ES-I3 (cell line): ENCODE measurements at regions not wholly inside any gene's neighbourhood (a gene's known extent, or its start where the extent isn't known, plus 50 kb on each side); places are given as distances from the start of the nearest gene placed in this dataset.

Source experiments
- H3K36me3 ChIP-seq: 2 replicates; pipeline ENCODE4 v1.6.1; 2013; ENCODE audit warnings: mild to moderate bottlenecking, low read length, control low read depth, moderate library complexity; ENCODE audit not compliant: insufficient read depth
- H3K4me1 ChIP-seq: 2 replicates; pipeline ENCODE4 v1.6.1; 2013; ENCODE audit warnings: mild to moderate bottlenecking, control low read depth, low read length; ENCODE audit not compliant: insufficient read depth
- H3K9ac ChIP-seq: 2 replicates; pipeline ENCODE4 v1.6.1; 2013; ENCODE audit warnings: low read depth, mild to moderate bottlenecking, low read length, moderate library complexity
- H3K9me3 ChIP-seq: 2 replicates; pipeline ENCODE4 v1.6.1; 2013; ENCODE audit warnings: mild to moderate bottlenecking, low read length, moderate library complexity; ENCODE audit not compliant: control insufficient read depth, insufficient read depth

DNA sequence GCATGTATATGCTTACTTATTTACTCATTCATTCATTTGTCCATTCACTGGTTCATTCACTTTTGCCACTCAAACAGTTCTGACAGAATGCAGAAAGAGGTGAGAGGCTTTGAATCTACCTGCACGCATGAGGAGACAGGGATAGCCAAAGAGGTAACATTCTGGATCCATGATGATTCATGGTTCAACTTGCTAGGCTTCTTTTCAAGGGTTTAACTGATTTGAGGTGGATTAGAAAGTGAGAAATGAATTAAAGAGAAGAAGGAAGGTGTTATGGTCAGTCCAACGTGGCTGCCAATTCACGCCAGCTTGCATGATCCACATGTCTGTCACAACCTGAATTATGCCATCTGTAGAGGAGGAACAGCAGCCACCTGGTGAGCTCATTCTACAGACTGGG lies 260.6 kb downstream of the ARRDC4 start:
- Histone ChIP-seq H3K4me1 (no peaks in the 10 kb centered on the region), H3K9me3 (no peaks in the 10 kb centered on the region), H3K9ac (no peak overlapping the region), H3K36me3 (no peaks in the 10 kb centered on the region)

DNA sequence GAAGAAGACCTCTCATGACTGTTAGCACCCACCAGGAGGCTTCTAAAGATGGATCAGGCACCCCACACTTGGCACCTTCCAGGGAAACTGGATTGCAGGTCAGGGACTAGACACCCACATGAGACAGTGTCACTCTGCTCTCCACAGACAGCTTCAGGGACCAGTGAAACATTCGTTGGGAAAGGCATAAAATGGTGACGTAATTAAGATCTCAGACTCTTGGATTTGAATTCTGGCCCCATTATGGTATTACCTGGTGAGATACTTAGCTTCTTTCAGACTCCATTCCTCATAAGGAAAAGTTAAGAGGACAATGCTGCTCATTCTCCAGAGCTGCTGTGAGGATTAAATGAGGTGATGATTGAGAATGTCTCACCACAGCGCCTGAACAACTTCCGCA lies 261.1 kb downstream of the ARRDC4 start:
- Histone ChIP-seq H3K4me1 (no peaks in the 10 kb centered on the region), H3K9ac (no peak overlapping the region), H3K36me3 (no peaks in the 10 kb centered on the region), H3K9me3 (no peaks in the 10 kb centered on the region)

DNA sequence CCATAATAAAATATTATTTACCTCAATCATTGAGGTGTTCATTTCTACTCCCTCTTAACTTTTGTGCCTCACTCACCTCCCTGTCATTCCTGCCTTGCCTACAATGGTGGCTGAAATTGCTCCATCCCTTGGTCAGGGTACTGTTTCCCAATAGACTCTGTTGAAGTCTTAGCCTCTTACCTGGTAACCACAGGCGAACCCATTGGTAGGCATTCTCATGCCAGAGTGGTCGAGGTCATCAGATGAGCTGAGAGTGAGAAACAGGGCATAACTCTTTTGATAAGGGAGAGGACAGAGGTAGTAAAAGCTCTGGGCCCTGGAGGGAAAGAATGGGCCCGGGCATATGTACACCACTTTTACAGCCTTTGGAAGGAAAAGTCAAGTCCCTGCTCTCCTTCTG lies 265.6 kb downstream of the ARRDC4 start:
- Histone ChIP-seq H3K36me3 (no peaks in the 10 kb centered on the region), H3K9me3 (no peaks in the 10 kb centered on the region), H3K4me1 (no peaks in the 10 kb centered on the region), H3K9ac (no peak overlapping the region)

DNA sequence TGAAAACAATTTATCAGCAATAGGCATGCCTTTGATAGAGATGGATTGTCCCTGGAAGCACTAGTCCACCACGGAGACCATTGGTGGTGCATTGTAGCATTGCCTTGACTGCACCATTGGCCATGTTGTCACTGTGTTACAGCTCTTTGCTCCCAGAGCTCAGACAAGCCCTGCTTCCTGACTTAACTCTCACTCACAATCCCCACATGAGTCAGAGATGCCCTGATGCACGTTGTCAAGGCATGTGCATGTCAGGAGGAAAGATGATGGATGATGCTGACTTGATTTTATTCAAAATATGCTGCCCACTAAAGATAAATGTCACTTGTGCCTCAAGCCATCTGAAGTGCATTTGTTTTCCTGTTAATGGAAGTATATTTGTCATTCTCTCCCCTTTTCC lies 266.1 kb downstream of the ARRDC4 start:
- Histone ChIP-seq H3K36me3 (no peaks in the 10 kb centered on the region), H3K9me3 (no peaks in the 10 kb centered on the region), H3K4me1 (no peaks in the 10 kb centered on the region), H3K9ac (no peak overlapping the region)

DNA sequence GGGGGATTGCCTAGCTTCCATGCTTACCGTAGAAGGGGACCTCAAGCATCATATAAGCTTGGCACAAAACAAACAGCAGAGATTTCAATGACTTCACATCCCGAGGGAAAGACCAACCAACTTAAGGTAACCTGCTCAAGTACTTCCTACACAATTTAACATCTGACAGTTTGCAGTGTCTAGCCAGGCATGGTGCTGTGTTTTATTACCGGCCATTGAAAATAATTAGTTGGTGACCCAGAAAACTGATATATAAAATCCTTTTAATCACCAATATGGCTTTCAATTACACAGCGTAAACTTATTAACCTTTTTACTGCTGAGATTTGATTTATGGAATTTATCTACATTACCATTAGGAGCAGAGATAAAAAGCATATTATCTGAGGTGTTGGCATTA lies 268.3 kb downstream of the ARRDC4 start:
- no peak overlapping the region for H3K9ac ChIP-seq
- H3K4me1 ChIP-seq = no peaks in the 10 kb centered on the region
- no peaks in the 10 kb centered on the region for H3K36me3 ChIP-seq
- no peaks in the 10 kb centered on the region for H3K9me3 ChIP-seq

DNA sequence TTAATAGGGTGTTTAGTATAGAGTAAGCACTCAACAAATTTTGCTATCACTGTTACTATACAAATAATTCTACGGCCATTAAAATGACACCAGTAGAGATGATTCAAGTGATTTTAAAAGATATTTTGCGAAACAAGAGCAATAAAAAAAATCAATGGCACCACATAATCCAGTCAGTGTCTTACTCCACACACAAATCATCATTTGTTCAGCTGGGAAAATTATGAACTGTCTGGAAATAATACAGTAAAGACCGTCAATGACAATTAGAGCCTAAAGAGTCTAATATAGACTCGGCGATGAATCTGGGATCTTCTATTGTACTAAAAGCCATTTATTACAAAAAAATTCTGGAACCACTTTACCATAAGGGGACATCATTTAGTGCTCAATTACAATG lies 270.5 kb downstream of the ARRDC4 start:
- no peak overlapping the region for H3K9ac ChIP-seq
- no peaks in the 10 kb centered on the region for H3K36me3 ChIP-seq
- no peaks in the 10 kb centered on the region for H3K9me3 ChIP-seq
- H3K4me1 ChIP-seq = no peaks in the 10 kb centered on the region

DNA sequence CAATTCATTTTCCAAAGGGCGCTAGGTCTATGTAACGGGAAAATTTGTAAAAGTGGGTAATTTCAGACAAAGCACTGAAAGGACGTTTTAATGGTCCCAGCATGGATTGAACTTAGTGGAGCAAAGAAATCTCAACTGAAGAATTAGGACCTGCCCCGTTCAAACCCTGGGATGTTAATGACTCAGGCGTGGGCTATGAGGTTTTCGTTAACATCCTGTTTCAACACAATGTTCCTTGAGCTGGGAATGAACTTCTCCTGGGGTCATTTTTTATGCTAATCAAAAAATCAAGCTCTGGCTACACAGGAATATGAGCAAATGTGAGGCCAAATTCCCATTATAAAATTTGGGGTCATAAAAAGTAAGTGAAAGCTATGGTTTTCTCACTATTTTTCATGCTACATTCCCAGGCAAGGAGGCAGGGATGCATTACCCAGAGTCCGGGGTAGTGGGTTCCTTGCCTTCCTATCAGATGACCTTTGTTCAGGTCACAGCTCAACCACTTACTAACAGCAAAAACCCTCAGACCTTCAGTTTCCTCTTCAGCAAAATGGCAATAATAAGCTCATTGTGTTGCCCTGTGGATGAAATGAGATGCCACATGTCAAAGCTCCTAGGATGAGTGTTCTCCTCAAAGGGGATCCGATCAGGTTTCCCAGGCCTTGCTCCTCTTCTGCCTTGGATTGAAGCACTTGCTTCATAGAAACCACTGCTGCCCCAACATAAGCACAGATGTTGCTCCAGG lies 271.4 kb downstream of the ARRDC4 start:
- Histone ChIP-seq H3K9me3 (no peaks in the 10 kb centered on the region), H3K36me3 (no peaks in the 10 kb centered on the region), H3K9ac (no peak overlapping the region), H3K4me1 (no peaks in the 10 kb centered on the region)

DNA sequence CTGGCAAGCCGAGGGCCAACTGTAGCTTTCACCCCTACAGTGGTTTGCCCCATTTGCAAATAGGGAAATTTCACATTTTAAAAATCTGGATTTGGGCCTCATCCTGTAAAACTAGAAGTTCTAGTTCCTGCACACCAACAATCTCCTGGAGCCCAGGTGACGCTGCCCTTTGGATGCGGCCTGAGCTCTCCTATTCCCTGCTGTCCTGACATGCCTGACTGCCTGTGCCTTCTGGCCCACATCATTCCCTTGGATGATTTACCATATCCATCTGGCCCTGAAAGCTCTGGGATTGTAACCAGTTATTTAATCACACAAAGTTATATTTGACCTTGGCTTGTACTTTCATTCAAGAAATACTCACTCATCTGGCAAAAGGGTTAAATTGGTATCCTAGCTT lies 272.3 kb downstream of the ARRDC4 start:
- Histone ChIP-seq H3K9me3 (no peaks in the 10 kb centered on the region), H3K36me3 (no peaks in the 10 kb centered on the region), H3K4me1 (no peaks in the 10 kb centered on the region), H3K9ac (no peak overlapping the region)

DNA sequence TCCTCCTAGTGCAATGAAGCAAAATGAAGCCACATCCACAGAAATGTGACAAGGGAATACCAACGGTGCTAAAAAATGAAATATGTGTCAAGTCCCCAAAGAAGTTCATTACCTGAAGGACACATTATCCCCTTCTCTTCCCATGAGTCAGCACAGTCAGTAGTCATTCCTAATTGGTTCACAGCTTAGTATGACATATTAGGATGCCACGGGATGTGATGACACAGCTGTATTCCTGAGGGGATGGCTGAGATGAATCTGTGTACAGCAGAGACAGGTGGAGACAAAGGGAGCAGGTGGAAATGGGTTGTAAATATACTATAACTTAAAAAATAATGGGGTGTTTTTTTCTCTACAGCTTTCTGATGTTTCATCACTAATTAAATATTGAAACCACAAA lies 273.4 kb downstream of the ARRDC4 start:
- H3K4me1 ChIP-seq = no peaks in the 10 kb centered on the region
- H3K9ac ChIP-seq = no peak overlapping the region
- H3K36me3 ChIP-seq = no peaks in the 10 kb centered on the region
- no peaks in the 10 kb centered on the region for H3K9me3 ChIP-seq

DNA sequence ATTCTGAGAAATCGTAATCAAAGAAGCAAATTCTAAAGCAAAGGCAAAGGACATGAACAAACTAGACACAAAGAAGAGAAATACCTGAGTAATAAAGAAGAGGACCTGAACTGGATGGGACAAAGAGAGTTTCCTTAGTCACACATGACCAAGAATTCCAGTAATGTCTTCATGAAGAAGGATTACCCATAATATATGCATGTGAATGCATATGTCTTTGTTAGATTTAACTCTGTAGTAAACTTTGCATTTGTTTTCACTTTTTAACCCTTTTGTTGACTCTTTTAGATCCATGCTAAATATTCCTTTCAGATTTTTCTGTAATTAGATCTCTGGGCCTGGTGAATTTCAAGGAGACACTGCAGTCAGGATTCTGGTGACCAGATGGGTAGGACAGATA lies 279.8 kb downstream of the ARRDC4 start:
- H3K9ac ChIP-seq = no peak overlapping the region
- no peaks in the 10 kb centered on the region for H3K36me3 ChIP-seq
- no peaks in the 10 kb centered on the region for H3K4me1 ChIP-seq
- no peaks in the 10 kb centered on the region for H3K9me3 ChIP-seq

DNA sequence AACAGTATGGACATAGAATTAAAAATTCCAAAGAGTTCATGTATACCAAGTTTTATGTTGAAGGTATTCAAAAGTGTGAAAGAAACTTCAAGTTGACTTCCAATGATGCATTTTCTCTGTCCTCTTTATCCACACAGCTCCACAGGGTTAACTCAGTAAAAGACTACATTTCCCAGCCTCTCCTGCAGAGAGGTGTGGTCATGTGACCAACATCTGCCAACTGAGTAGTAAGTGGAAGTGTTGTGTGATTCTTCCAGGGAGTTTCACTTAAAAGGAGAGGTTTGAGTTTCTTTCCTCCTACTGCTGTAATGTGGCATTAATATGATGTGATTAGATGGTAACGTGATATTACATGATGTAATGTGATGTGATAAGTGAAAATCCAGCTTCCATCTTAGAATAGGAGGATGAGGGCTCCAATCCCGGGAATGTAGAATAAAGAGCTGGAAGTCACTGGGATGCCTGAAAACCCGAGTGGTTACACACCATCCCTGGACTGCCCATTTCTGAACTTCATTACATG lies 280.6 kb downstream of the ARRDC4 start:
- Histone ChIP-seq H3K9me3 (no peaks in the 10 kb centered on the region), H3K9ac (no peak overlapping the region), H3K36me3 (no peaks in the 10 kb centered on the region), H3K4me1 (no peaks in the 10 kb centered on the region)

DNA sequence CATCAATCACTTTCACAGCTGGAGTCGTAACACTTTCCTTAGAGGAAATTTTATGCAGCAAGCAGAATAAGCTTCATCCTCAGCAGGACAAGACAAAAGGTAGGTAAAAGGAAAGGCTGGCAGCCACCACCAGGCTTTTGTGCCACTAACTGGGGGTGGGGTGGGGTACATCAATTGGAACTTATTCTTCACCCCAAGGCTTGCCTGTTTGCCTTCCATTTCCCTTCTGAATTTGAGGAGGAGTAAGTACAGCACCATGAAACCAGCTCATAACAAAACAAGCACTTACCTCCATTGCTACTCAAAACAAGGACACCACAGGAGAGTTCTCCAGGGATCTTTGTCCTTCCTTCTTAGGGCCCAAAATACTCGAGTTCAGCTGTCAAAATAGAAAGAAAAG lies 296.8 kb downstream of the ARRDC4 start:
- Histone ChIP-seq H3K9ac (no peak overlapping the region), H3K9me3 (no peaks in the 10 kb centered on the region), H3K4me1 (no peaks in the 10 kb centered on the region; the same call in 1 of the 2 replicates), H3K36me3 (no peaks in the 10 kb centered on the region)

DNA sequence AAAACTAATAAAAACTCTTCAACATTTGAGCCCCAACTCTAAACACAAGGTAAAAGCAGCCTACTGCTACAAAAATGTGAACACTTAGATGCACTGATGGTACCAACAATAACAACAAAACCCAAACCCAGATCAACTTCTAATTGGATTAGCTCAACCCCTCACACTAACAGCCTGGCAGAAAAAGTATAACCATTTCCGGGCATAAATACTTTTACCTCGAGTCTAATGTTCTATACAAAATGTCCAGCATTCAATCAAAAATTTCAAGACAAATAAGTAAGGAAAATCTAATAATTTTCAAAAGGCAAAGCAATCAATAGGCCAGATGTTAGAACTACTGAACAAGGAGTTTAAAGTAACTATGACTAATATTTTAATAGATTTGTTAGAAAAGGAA lies 303.3 kb downstream of the ARRDC4 start:
- H3K36me3 ChIP-seq = no peaks in the 10 kb centered on the region; the same call in 1 of the 2 replicates
- H3K4me1 ChIP-seq = no peaks in the 10 kb centered on the region
- no peaks in the 10 kb centered on the region for H3K9me3 ChIP-seq
- H3K9ac ChIP-seq = no peak overlapping the region

DNA sequence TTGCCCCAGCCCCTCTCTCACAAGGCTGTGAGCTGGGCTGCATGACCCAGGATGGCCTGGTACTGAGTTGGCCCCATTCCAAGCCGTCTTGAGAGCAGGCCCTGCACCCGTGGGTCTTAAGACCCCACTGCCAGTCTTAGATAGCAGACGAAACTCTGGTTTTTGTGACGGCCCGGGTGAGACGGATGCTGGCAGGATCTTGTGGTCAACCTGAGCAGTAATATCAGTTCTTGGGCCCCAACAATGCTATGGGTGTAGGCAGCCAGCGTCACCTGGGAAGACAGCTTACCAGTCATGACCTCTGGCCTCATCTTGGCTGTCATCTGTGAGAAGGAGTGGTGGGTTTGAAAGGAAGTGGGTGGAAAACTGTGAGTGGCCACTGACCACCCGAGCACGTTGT lies 305.8 kb downstream of the ARRDC4 start:
- H3K9me3 ChIP-seq = no peaks in the 10 kb centered on the region
- H3K36me3 ChIP-seq = no peaks in the 10 kb centered on the region; the same call in 1 of the 2 replicates
- H3K4me1 ChIP-seq = no peaks in the 10 kb centered on the region
- no peak overlapping the region for H3K9ac ChIP-seq

DNA sequence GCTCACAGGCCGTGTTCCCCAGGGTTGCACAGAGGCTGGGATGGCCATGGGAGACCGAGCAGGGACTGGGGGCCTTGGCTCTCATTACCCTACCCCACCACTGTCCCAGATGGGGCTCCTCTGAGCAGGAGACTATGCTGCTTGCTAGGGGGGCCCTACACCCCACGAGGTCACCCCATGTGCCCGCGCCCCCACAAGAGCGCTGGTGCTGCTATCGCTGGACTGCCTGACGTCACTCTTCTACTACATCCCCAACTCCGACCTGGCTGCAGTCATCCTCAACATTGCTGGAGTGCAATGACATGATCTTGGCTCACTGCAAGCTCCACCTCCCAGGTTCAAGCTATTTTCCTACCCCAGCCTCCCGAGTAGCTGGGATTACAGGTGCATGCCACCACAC lies 307.7 kb downstream of the ARRDC4 start:
- Histone ChIP-seq H3K9ac (no peak overlapping the region), H3K9me3 (no peaks in the 10 kb centered on the region), H3K4me1 (no peaks in the 10 kb centered on the region), H3K36me3 (no peaks in the 10 kb centered on the region)
